ENCODE measurements at regions not wholly inside any gene's neighbourhood (a gene's known extent, or its start where the extent isn't known, plus 50 kb on each side); places are given as distances from the start of the nearest gene placed in this dataset.

DNA sequence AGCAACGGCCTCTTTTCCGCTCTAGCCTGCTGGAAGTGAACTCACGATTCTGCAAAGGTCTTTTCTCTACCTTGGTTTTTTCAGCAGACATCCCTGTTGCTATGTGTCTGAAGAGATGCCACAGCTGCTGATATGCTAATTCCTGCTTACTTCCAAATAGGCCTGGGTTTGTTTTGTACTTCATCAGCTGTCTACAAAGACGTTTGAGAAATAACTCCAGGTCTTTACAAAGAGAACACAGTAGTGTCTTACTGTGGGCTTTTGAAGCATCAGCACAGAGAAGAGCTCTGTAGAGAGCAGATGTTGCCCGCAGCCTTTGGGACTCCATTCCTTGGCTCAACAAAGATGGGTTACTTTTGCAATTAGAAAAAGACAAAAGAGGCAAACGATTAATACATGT, 1366.5 kb downstream of the AACS start:
- TF ChIP-seq, protein P1, sequence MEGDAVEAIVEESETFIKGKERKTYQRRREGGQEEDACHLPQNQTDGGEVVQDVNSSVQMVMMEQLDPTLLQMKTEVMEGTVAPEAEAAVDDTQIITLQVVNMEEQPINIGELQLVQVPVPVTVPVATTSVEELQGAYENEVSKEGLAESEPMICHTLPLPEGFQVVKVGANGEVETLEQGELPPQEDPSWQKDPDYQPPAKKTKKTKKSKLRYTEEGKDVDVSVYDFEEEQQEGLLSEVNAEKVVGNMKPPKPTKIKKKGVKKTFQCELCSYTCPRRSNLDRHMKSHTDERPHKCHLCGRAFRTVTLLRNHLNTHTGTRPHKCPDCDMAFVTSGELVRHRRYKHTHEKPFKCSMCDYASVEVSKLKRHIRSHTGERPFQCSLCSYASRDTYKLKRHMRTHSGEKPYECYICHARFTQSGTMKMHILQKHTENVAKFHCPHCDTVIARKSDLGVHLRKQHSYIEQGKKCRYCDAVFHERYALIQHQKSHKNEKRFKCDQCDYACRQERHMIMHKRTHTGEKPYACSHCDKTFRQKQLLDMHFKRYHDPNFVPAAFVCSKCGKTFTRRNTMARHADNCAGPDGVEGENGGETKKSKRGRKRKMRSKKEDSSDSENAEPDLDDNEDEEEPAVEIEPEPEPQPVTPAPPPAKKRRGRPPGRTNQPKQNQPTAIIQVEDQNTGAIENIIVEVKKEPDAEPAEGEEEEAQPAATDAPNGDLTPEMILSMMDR (IDR thresholded peaks at IDR 0.05 in 8 of 11, conservative IDR thresholded peaks at IDR 0.05 in 3 of 11), result no peak
- no peak for TF ChIP-seq POLR2AphosphoS5 (IDR thresholded peaks at IDR 0.05)
